Fibroblast of lung (primary cell): ENCODE measurements at regions not wholly inside any gene's neighbourhood (a gene's known extent, or its start where the extent isn't known, plus 50 kb on each side); places are given as distances from the start of the nearest gene placed in this dataset.
"Not testable (repeated sequence)": the region's sequence is repeated elsewhere in the genome, so short reads cannot be mapped to it uniquely, and the experiment has no call there.

Source experiments
- DNase-seq, 2 donors: peaks; one replicate each; pipeline versions ENCODE4 v3.0.0 to v3.0.0-alpha.2; 2010; ENCODE audit warnings: low read depth in 2 of 2
- H2AFZ ChIP-seq: 2 replicates; pipeline ENCODE4 v1.5.1; 2012; ENCODE audit warnings: low read length, control low read depth, inconsistent platforms
- H3K27ac ChIP-seq: 2 replicates; pipeline ENCODE4 v1.5.1; 2011; ENCODE audit warnings: low read length, control low read depth; ENCODE audit not compliant: insufficient read depth
- H3K27me3 ChIP-seq: 2 replicates; pipeline ENCODE4 v1.5.1; 2011; ENCODE audit warnings: mild to moderate bottlenecking, low read length; ENCODE audit not compliant: control insufficient read depth, insufficient read depth
- H3K36me3 ChIP-seq: 2 replicates; pipeline ENCODE4 v1.5.1; 2011; ENCODE audit warnings: low read length; ENCODE audit not compliant: control insufficient read depth, insufficient read depth
- H3K4me1 ChIP-seq: 2 replicates; pipeline ENCODE4 v1.5.1; 2011; ENCODE audit warnings: low read length; ENCODE audit not compliant: control insufficient read depth, insufficient read depth; ENCODE audit errors: extremely low read depth
- H3K4me2 ChIP-seq: 2 replicates; pipeline ENCODE4 v1.5.1; 2011; ENCODE audit warnings: low read length, control low read depth; ENCODE audit not compliant: insufficient read depth; ENCODE audit errors: extremely low read depth
- H3K4me3 ChIP-seq, 4 experiments: fragments of 200-600 bp in 1 of 4; sonication (generic) in 1 of 4; replicated peaks in 1 of 4; 2 replicates each; pipeline ENCODE4 v1.5.1; 2011 to 2016; ENCODE audit warnings: low read length in 4 of 4, low read depth in 3 of 4, mild to moderate bottlenecking in 3 of 4, control low read depth in 2 of 4, inconsistent platforms in 1 of 4, mixed read lengths in 1 of 4; ENCODE audit not compliant: insufficient read depth in 1 of 4; ENCODE audit errors: control extremely low read depth in 1 of 4
- H3K79me2 ChIP-seq: 2 replicates; pipeline ENCODE4 v1.5.1; 2012; ENCODE audit warnings: mild to moderate bottlenecking, low read length, inconsistent platforms; ENCODE audit not compliant: control insufficient read depth, insufficient read depth
- H3K9ac ChIP-seq: 2 replicates; pipeline ENCODE4 v1.5.1; 2011; ENCODE audit warnings: mild to moderate bottlenecking, low read length, control low read depth; ENCODE audit not compliant: insufficient read depth
- H3K9me3 ChIP-seq: 2 replicates; pipeline ENCODE4 v1.5.1; 2012; ENCODE audit warnings: low read depth, low read length; ENCODE audit not compliant: control insufficient read depth, insufficient read depth
- H4K20me1 ChIP-seq: 2 replicates; pipeline ENCODE4 v1.5.1; 2011; ENCODE audit warnings: low read length; ENCODE audit not compliant: control insufficient read depth, insufficient read depth; ENCODE audit errors: extremely low read depth
- EZH2 ChIP-seq: IDR thresholded peaks from 2 replicates; pipeline ENCODE4 v1.5.1; 2012; ENCODE audit warnings: low read length, control low read depth, mild to moderate bottlenecking; ENCODE audit errors: missing control alignments
- TF ChIP-seq, protein P1 (sequence below), 2 donors: IDR thresholded peaks in 1 of 2; conservative IDR thresholded peaks in 1 of 2; 1 replicate in 1 of 2; 2 replicates in 1 of 2; pipeline ENCODE4 v1.5.1; 2011 to 2012; ENCODE audit warnings: low read length in 2 of 2, control low read depth in 1 of 2, inconsistent platforms in 1 of 2, low read depth in 1 of 2, mild to moderate bottlenecking in 1 of 2

DNA sequence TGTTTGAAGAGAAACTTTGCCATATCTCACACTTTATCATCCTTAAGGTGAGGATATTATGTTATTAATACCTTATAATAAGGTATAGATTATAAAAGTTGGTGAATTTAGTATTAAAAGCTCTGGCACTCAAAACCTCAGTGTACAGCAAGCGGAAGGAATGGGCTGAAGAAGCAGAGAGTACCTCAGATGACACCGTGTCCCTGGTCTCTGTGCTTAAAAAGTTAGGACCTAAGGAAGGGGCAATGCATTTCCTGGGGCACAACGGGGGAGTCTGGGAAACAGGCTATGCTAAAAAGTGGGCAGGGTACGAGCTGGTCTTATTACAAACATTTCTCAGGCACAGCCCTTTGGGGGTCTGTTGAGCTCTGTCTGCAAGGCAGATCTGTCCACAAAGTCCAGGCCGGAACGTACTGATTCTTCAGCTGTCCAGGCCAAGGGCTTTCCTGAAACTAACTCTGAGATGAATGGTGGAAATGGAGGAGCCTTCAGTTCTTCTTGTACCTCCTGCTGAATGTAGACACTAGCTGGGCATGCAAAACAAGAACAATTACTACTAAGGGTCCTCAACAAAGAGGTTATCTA is 202.7 kb downstream of the POM121L12 start:
- Histone ChIP-seq H3K36me3 (no peaks in the 10 kb centered on the region), H3K4me2 (no peak overlapping the region), H3K4me3 (no peak overlapping the region), H2AFZ (no peak overlapping the region), H3K9ac (no peak overlapping the region), H3K27ac (no peak overlapping the region), H3K79me2 (no peaks in the 10 kb centered on the region), H3K4me1 (no peaks in the 10 kb centered on the region), H3K27me3 (no peaks in the 10 kb centered on the region), H4K20me1 (no peaks in the 10 kb centered on the region), H3K9me3 (no peaks in the 10 kb centered on the region)
- no peak for DNase-seq
- TF ChIP-seq EZH2: no peak
- TF ChIP-seq, protein P1, sequence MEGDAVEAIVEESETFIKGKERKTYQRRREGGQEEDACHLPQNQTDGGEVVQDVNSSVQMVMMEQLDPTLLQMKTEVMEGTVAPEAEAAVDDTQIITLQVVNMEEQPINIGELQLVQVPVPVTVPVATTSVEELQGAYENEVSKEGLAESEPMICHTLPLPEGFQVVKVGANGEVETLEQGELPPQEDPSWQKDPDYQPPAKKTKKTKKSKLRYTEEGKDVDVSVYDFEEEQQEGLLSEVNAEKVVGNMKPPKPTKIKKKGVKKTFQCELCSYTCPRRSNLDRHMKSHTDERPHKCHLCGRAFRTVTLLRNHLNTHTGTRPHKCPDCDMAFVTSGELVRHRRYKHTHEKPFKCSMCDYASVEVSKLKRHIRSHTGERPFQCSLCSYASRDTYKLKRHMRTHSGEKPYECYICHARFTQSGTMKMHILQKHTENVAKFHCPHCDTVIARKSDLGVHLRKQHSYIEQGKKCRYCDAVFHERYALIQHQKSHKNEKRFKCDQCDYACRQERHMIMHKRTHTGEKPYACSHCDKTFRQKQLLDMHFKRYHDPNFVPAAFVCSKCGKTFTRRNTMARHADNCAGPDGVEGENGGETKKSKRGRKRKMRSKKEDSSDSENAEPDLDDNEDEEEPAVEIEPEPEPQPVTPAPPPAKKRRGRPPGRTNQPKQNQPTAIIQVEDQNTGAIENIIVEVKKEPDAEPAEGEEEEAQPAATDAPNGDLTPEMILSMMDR (conservative IDR thresholded peaks at IDR 0.05 in 1 of 2, IDR thresholded peaks at IDR 0.05 in 1 of 2; ENCODE audit: low read depth in 1 of 2, low read length in 2 of 2): no peak

DNA sequence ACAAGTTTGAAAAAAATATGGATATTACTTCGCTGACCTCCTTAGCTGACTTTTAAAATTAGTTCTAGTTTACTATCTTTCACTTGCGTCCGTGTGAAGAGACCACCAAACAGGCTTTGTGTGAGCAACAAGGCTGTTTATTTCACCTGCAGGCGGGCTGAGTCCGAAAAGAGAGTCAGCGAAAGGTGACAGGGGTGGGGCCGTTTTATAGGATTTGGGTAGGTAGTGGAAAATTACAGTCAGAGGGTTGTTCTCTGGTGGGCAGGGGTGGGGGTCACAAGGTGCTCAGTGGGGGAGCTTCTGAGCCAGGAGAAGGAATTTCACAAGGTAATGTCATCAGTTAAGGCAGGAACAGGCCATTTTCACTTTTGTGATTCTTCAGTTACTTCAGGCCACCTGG is 203.7 kb downstream of the POM121L12 start:
- not testable (repeated sequence) for H3K9me3 ChIP-seq, H3K27ac ChIP-seq, H2AFZ ChIP-seq, H4K20me1 ChIP-seq, H3K9ac ChIP-seq, H3K4me3 ChIP-seq, H3K4me2 ChIP-seq, H3K27me3 ChIP-seq, H3K36me3 ChIP-seq, H3K79me2 ChIP-seq, DNase-seq, H3K4me1 ChIP-seq

DNA sequence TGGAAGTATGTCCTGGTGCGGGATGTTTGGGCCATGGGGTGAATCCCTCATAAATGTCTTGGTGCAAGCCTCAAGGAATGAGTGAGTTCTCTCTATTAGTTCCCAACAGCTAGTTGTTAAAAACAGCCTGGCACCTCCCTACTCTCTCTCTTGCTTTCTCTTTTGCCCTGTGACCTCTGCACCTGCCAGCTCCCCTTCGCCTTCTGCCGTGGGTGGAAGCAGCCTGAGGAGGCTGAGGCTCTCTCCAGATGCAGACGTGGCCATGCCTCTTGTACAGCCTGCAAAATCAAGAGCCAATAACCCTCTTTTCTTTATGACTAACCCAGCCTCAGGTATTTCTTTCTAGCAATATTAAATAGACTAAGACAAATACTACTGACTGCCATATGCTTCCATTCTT is 210.3 kb downstream of the POM121L12 start:
- no peaks in the 10 kb centered on the region for H4K20me1 ChIP-seq
- H3K36me3 ChIP-seq: no peaks in the 10 kb centered on the region
- no peaks in the 10 kb centered on the region for H3K9me3 ChIP-seq
- H3K27ac ChIP-seq: no peak overlapping the region
- H3K4me3 ChIP-seq: no peak overlapping the region
- TF ChIP-seq, protein P1 (conservative IDR thresholded peaks at IDR 0.05 in 1 of 2, IDR thresholded peaks at IDR 0.05 in 1 of 2; ENCODE audit: low read depth in 1 of 2, low read length in 2 of 2): no peak
- no peak for TF ChIP-seq EZH2
- H3K79me2 ChIP-seq: no peaks in the 10 kb centered on the region
- H3K4me2 ChIP-seq: no peak overlapping the region
- H3K9ac ChIP-seq: no peak overlapping the region
- H2AFZ ChIP-seq: no peak overlapping the region
- no peak for DNase-seq
- H3K4me1 ChIP-seq: no peaks in the 10 kb centered on the region
- no peaks in the 10 kb centered on the region for H3K27me3 ChIP-seq
